Suppressor macrophage treated with lipopolysaccharide for 4 hours (primary cell): ENCODE measurements at regions not wholly inside any gene's neighbourhood (a gene's known extent, or its start where the extent isn't known, plus 50 kb on each side); places are given as distances from the start of the nearest gene placed in this dataset.
A peak's percentile ranks its signal among the peaks of the same experiment; 100 is the strongest.

Experiments
- DNase-seq: peaks from one replicate; pipeline ENCODE4 v3.0.0-alpha.2; 2020

DNA sequence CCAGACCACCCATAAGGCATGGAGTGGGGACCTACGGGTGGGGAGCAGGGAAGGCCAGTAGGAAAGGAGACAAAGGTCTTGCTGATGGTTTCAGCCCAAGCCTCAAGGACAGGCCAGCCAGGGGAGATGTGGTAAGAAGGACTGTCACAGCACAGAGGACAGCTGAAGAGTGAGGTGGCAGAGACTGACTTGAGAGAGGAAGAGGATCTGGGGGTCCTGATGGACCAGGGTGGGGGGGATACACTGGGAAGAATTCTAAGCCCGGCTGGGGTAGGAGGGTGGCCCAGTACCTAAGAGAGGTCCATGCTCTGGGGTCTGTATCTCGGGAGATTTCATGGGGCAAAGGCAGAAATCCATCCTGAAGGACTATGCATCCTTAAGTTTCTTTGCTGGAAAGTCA, 66.1 kb upstream of the THY1 start:
- no peak for DNase-seq

DNA sequence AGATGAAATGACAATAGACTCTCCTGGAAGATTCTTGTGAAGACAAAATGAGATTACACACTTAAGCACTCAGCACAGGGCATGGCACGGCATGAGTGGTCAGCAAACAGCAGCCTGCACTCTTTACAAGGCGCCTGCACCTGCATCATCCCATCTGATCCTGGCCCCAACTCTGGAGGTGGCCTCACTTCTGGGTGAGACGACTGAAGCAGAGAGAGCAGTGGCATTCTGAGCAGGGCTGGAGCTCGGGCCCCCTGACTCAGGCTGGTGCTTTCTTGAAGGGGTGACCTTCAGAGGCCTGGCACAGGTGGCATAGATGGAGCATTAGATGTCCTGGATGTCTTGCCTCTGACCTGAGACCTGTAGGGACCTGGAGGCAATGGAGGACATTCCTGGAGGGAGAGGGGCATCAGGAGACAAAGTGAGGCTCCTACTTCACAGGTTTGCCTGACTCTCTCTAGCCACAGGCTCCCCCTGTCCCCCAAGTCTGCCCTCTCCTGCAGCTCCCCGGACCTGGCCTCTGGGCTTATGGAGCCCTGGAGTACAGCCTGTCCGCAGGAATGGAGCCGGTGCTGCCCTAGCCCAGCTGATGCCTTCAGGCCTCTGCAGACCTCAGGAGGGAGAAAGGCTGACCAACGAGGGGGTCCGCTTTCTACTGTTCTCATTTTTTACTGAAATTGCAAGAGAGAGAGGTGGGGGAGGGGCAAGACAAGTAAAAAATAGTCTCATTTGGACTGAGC, 65.5 kb upstream of the THY1 start:
- no peak for DNase-seq

DNA sequence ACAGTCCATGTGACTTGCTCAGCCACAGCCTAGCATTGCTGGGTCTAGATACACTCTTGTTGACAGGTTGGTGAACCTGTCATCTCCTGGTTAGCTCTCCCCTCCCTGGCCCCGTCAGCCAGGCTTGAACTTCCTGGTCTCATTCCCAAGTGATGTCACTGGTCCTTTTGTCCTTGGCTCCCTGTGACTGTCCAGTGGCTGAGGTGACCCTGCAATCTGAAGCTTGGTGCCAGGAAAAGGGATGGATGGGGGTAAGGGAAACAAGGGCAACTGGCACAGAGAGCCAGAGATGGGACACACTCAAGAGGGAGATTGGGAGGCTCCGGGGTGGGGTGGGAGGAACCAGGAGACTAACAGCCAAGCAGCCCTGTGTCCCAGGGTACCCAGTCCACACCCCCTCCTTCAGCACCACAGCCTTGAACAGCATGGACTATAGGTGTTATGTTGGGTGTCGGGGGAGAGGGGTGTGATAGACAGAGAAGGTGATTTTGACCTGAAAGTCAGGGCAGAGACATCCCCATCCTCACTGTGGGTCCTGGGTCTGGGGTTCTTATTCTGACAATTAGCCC, 63.8 kb upstream of the THY1 start:
- DNase-seq: no peak

DNA sequence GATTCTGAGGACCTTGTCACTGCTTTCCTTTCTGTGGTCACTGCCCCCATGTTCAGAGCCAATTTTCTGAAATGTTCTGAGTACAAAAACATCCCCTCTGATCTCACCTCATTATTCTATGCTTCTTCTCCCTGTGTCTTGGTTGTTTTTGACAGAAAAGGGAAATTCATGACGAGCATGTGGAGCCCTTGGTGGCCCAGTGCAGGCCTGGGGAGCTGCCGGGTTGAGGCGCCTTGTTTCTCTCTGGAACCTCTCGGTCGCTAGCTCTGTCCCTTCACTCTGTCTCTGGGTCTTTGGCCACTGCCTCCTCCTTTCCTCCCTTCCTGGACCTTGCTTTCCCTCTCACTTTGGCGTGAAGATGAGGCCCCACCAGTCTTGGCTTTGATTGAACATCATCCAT, 63.0 kb upstream of the THY1 start:
- DNase-seq: no peak

DNA sequence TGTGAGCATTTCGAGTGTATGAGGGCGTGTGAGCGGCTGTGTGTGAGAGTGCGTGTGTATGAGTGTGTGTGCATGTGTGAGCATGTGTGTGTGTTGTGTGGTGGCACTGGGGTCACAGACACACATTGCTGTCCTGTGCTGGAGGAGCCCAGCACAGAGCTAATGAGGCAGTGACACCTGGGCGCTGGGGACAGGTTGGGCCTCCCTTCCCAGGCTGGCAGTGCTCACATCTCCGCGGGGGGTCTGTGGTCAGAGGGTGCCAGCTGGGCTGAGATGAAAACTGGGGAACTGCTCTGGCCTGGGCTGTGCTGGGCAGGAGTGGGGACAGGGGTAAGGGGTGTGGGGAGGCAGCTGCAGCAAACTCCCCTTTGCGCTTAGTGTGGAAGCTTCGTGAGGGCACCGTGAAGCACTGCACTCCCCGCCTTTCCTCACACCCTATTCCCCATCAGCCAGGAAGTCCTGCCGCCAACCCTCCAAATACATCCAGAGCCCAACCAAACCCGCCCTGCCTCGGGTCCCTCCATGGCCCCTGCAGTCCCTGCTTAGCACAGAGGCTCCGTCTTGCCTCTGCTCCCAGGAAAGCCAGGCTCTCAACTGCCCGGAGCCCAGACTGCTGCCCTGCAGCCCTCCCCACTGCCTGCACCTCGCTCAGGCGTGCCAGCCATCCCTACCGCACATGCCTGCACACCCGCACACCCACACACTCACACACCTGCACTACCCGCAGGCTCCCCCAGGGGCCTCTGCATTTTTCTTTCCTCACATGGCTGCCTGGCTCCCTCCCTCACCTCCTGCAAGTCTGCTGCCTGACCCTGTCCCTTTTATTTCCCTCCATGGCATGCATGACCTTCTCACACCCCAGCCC, 62.0 kb upstream of the THY1 start:
- DNase-seq: no peak

DNA sequence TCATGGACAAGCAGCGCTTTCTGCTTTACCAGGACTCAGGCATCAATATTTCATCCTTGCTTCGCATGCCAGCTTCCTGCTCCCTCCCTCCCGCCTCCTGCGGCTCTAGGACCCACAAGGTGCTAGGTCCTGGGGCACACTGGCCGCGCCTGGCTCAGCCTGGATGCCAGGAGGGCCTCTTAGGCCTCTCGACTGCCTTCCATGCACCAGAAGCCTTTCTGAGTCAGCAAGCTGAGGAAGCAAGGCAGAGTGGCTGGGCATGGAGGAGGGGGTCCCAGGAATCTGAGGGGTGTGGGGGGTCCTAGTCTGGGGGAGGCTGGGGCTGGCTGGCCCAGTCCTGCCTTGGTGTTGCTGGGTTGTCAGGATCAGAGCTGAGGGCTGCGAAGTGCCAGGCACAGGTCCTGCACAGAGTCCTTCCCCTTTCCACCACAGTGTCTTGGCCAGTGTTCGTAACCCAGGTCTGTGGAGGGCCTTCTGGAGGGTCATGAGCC, 61.0 kb upstream of the THY1 start:
- DNase-seq: no peak

DNA sequence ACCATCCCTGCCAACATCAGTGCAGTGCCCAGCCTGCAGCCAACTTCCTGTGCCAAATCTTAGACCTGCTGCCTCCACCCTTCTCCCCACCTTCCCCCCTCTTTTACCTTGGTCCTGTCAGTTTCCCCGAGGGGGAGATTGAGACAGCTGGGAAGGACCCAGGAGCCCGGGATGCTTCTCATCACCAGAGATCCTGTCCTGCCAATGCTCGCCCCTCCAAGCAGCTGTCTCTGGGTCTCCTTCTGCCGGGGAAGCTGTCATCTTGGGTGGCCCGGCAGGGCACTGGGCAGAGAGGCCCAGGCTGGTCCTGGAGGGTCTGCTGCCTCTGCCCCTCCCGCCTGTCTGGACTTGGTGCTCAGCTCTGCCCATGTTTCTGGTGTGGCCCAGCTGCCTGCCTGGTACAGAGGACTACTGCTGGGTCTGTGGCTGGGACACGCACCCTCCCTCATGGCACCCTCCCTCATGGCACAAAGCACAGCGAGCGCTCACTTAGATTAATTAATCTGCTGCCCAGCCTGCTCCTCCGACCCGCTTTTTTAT, 60.4 kb upstream of the THY1 start:
- DNase-seq: no peak

DNA sequence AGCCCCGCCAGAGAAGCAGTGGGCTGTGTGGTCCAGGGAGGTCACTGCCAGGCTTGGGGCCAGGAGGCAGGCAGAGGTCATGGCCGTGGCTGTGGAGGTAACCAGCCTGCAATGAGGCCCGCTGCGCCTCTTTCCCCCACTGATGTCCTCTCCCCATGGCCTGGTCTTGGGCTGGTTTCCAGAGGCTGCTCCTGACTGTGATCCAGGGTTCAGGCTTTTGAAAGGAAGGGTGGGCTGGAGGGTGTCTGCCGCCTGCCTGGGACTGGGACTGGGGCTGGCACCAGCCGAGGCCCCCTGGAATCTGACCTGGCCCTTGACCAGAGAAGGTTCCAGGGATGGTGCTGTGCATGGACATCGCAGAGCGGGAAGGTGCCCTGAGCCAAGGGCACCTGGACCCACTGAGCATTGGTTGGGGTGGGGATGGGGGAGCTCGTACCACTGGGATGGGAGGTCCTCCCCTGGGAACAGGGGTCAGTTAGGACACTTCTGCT, 59.6 kb upstream of the THY1 start:
- no peak for DNase-seq

DNA sequence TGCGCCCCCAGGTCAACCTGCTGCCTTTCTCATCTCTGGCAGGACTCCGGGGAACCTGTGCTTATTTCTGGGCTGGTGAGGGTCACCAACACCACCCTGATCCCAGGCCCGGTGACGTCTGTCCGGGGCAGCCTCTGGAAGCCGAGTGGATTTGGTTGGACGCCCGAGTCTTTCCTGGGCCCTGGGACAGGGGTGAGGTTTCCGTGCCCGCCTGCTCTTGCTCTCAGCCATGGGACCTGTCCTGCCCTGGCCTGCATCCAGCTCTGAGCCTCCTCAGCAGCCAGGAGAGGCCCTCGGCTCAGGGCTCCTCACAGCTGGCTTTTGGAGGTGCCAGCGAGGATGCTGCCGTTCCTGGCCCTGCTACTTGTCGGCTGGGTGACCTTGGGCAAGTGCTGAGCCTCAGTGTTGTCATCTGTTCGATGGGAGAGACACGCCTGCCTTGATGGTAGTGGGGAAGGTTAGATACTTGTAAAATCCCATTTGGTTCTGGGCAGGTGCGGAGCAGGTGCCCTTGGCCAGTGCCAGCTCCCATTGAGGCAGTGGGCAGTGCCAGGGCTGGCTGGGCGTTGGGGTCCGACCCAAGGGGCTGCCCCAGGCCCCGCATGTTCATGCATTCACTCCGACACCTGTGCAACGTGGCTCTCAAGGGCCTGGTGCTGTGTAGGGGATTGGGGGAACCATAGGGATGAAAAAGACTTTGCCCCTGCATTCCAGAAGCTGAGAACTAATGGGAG, 58.9 kb upstream of the THY1 start:
- no peak for DNase-seq

DNA sequence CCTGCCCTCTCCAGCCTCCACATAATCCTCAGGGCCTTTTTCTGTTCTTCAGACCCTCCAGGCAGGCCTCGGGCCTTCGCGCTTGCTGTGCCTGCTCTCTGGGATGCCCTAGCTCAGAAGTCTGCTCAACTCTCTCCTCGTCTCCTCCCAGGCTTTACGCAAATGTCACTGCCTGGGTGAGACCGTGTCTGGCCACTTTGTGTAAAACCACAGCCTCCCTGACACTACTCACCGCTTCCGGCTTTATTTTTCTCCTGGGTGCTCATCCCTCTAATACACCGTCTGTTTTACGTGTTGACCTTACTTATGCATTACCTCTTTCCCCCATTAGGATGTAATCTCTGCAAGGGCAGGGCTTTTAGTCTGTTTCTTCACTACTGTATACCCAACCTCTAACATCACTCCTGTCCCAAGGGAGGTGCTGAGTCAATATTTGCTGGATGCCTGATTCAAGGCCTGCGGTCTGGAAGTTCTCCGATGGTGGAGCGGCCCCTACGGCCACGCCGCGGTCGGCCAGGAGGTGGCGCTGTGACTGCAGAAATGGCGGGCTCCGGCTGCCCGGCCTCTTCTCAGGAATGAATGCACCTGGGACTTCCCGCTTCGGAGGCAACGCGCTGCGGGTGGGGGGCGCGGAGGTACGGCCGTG, 58.2 kb upstream of the THY1 start:
- peak; percentile 85 for DNase-seq

DNA sequence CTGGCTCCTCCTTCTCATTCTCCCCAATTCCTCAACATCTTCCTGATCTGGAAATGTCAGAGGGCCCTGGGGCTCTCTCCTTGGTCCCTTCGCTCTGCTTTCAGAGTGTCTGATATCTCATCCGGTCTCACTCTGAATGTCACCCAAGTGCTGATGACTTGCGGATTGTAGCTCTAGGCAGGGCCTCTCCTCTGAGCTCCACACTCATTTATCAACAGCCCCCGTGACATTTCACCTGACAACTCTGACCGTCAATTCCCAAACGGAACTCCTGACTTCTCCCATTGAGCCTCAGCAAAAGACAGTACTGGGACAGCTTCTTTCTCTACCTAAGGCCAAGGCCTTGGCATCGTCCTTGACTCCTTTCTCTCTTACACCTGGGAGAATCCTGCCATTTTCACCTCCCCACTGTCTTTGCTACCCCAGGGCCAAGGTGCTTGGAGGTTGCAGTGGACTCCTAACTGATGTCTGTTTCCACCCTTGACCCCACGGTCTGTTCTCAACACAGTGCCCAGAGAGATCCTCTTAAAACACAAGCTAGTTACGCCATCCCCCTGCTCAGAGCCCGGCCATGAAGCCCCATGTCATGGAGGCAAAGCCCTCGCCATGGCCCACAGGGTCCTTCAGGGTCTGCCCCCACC, 57.5 kb upstream of the THY1 start:
- no peak for DNase-seq

DNA sequence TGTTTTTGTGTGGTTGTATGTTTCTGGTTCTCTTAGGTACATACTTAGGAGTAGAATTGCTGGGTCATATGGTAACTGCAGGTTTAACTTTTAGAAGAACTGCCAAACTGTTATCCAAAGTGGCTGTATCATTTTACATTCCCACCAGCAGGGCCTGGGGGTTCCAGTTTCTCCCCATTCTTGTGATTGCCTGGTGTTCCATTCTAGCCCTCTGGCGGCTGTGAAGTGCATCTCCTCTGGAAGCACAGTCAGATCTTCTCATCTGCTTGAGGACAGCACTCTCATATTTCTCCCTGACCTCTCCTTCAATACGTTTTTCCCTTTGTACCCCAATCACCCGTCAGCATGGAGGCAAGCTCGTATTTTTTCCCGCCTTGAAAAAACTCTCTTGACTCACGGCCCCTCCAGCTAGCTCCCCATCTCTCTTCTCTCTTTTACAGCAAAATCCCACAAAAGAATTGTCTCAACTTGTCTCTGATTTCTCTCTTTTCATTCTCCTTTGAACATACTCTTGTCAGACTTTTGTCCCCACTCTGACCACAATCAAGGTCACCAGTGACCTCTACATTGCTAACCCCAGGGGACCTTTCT, 56.8 kb upstream of the THY1 start:
- peak; percentile 25 for DNase-seq

DNA sequence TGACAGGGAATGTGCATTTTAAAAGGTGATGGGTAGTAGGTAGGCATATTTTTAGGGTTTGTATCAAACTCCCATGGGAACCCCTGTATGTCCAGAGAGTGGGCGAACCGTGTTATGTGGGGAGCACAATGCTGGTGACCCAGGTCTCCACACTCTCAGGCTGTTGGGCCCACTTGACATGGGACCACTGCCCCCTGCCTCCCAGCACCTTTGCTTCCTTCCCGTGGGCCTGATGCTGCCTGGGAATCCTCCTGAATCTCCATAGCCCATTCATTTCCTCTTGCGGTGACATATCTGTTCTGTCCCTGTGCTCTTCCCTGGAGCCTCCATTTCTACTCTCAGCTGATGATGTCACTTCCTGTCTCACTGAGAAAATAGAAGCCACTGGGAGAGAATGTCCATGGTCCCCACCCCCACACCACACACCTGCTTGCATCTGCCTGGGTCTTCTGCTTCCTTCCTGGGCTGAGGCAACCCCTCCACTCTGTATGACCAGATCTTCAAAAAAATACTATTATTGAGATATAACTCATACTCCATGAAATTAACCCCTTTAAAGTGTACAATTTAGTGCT, 55.8 kb upstream of the THY1 start:
- no peak for DNase-seq

DNA sequence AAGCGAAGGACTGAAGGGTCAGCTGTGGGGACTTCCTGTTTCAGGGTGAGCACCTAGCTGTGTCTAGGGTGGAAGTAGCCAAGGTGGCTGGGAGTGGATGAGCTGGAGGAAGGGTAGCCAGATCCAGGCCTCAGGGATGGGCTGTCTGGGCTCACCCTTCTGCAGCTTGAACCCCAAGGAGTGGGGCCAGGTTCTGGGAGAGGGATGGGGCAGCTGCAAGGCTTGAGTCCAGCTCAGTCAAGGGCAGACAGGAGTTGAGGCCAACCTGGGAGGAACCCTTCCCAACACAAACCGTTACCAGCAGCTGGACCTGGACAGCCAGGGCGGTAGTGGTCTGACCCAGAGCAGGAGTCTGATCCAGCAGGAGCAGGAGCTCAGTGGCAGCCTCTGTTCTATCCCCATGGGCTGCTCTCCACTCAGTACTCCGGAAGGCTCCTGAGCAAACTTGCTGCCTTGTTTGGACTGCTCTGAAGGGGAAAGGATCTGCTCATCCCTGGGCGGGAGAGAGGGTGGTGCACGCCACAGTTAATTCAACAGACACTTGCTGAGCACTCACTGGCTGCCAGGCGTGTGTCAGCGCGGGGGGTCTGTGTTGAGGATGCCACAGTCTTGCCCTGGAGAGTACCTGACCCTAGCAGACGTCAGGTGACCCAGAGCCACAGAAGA, 53.8 kb upstream of the THY1 start:
- DNase-seq: no peak

DNA sequence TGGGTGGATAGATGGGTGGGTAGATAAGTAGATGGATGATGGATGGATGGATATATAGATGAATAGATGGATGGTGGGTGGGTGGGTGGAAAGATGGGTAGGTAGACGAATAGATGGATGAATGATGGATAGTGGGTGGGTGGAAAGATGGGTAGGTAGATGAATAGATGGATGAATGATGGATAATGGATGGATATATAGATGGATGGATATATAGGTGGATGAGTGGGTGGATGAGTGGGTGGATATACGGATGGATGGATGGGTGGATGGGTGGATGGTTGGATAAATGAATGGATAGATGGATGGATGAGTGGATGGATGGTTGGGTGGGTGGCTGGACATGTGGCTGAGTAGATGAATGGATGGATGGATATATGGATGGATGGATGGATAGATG, 53.1 kb upstream of the THY1 start:
- no peak for DNase-seq

DNA sequence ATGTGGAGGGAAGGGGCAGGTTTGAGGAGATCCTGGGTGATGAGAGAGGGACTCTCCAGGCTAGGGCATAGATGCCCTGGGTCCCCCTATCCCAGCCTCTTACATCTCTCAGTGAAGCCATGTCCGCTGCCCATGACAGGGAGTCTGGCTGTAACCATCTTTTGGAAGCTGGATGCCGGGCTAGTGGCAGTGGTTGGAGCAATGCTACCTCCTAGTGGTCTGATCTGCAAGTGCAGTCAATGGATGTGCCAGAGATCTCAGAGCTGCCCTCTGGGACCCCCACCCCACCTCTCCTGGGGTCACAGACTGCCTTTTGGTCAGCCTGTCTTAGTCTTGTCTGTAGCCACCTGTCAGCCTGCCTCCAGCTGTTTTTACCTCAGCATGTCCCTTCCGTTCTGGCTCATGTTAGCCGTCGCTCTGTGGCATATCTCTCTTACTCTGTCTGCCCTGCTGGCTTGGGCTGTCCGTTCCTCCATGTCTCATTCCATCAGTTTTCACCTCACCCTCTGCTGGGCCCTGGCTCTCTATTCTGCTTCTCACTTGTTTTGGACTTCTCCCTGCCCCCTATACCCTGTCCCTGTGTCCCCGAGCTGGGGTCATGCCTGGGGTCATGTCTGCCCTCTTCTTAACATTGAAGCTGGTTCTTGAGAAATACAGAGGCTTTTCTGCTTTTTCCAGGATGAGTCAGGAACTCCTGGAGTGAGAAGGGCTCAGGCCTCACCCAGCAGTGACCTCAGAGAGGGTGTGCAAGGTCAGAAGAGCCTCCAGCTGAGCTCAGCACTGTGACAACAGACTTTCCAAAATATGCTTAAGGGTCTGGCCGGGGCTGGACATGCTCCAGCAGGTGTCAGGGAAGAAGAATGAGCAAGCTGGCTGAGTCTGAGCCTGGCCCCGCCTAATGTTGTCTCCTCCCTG, 52.0 kb upstream of the THY1 start:
- DNase-seq: peak; percentile 65

DNA sequence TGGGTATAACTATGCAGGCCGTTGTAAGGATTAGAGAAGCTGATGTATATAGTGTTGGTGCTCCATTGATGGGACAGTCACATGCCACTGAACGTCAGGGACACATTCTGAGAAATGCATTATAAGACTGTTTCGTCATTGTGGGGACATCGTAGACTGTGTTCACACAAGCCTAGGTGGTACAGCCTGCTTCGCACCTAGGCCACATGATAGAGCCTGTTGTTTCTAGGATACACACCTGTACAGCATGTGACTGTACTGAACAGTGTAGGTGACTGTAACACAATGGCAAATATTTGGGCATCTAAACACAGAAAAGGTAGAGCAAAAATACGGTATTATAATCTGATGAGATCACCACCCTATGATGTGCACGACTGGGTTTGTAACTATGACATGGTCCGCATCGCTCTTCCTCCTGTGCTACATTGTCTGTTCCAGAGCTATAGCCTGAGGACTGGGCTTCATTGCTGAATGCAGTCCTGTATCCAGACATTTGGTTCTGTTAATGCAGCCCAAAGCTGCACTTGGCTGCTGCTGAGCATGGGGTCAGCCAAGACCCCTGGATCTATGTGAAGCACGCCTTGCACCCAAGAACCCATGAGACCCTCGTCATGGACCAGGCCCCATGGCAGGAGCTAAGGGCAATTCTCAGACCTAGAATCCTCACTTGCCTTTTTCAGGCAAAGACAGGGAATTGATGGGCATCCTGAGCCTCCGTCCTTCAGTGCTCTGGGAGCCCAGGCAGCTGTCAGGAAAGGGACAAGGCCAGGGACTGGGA, 51.1 kb upstream of the THY1 start:
- no peak for DNase-seq

DNA sequence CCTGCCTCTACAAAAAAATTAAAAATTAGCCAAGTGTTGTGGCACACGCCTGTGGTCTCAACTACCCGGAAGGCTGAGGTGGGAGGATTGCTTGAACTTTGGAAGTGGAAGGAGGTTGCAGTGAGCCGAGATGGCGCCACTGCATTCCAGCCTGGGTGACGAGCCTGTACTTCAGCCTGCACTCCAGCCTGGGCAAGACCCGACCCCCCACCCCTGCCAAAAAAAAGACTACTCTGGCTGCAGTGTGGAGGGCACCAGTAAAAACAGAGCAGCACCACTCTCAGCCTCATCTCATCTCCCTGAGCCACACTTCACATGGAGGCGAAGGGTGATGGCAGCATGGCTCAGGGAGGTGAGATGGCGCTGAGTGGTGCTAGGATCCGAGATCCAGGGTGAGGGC, 50.3 kb upstream of the THY1 start:
- DNase-seq: no peak
